ENCODE measurements at regions not wholly inside any gene's neighbourhood (a gene's known extent, or its start where the extent isn't known, plus 50 kb on each side); places are given as distances from the start of the nearest gene placed in this dataset.

DNA sequence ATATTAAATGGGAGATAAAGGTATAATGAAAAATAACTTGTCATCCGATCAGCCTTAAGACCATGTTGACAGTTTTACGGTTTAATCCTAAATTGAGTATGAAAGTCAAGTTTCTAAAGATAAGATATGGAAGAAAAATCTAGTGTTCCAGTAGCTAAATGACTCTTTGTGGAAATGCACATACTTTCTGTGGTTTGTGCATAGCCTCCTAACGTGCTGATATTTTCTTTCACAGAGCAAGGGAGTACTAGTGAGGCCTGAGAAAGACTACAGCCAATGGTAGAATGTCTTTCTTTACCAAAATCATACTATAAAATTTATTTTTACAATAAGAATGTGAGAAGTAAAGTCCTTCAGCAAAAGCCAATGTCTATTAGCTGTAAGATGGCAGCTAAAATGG lies 430.6 kb upstream of the RGMA start:
- Histone ChIP-seq H3K79me2 (ENCODE audit: control insufficient read depth, insufficient read depth, low read length) (no peaks in the 10 kb centered on the region), H3K27ac (ENCODE audit: extremely low read depth, low read depth, low read length) (no peak overlapping the region), H3K9me3 (replicated peaks; ENCODE audit: control insufficient read depth, insufficient read depth, low read depth, low read length) (no peaks in the 10 kb centered on the region), H4K20me1 (replicated peaks; ENCODE audit: control insufficient read depth, insufficient read depth, low read length) (no peaks in the 10 kb centered on the region), H3K4me1 (replicated peaks in 1 of 2; ENCODE audit: control insufficient read depth in 2 of 2, insufficient read depth in 2 of 2, low read length in 2 of 2) (no peaks in the 10 kb centered on the region), H3K9ac (ENCODE audit: insufficient read depth in 1 of 2, low read depth in 2 of 2, low read length in 2 of 2) (no peak overlapping the region), H3K9me1 (ENCODE audit: control insufficient read depth, insufficient read depth, low read length) (no peaks in the 10 kb centered on the region), H3K36me3 (ENCODE audit: control insufficient read depth, insufficient read depth, low read length) (no peaks in the 10 kb centered on the region), H2AFZ (ENCODE audit: low read depth, low read length) (no peak overlapping the region), H3K4me2 (ENCODE audit: insufficient read depth, low read length) (no peak overlapping the region), H3K4me3 (no peak overlapping the region), H3K27me3 (ENCODE audit: control insufficient read depth in 2 of 2, insufficient read depth in 2 of 2, low read length in 2 of 2) (no peaks in the 10 kb centered on the region)
- in situ Hi-C loops (cut with MboI) (no loop called here), intact Hi-C loops (cut with micrococcal nuclease) (no loop called here)
- ChIA-PET CTCF (ENCODE audit: low intra/inter-chr PET ratio) (no interaction called here), POLR2A (no interaction called here)
- BruUV-seq (replicated peaks), result no TSS peak
- DNase-seq (ENCODE audit: extremely low read depth in 1 of 4, low spot score in 3 of 4) (no peak), ATAC-seq (no peak), FAIRE-seq (no peak)
- 2% methylated on average over 3 of the region's 3 CpGs for WGBS (ENCODE audit: insufficient coverage, low coverage, missing lambda C conversion rate)
- TF ChIP-seq, protein P1, sequence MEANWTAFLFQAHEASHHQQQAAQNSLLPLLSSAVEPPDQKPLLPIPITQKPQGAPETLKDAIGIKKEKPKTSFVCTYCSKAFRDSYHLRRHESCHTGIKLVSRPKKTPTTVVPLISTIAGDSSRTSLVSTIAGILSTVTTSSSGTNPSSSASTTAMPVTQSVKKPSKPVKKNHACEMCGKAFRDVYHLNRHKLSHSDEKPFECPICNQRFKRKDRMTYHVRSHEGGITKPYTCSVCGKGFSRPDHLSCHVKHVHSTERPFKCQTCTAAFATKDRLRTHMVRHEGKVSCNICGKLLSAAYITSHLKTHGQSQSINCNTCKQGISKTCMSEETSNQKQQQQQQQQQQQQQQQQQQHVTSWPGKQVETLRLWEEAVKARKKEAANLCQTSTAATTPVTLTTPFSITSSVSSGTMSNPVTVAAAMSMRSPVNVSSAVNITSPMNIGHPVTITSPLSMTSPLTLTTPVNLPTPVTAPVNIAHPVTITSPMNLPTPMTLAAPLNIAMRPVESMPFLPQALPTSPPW (CRISPR knock-in tag; IDR thresholded peaks at IDR 0.05), result no peak
- TF ChIP-seq ZFX (CRISPR knock-in tag; IDR thresholded peaks at IDR 0.05), result no peak

DNA sequence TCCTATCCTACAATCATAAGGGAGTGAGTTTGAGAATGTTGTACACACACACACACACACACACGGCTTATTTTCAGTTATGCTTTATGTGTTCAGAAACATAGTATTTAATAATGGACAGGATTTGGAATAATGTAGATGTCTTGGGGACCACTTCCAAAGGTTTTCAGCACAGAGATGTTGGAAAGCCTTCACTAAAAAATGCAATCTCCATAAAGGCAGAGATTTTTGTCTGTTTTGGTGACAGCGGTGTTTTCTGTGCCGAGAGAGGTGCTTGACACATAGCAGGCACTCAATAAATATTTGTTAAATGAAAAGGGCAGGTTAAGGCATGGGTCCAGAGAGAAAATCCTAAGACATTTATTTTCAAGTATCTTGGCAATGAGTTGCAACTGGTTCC lies 428.2 kb upstream of the RGMA start:
- in situ Hi-C loops (cut with MboI), result no loop called here
- no peaks in the 10 kb centered on the region for H3K27me3 ChIP-seq (ENCODE audit: control insufficient read depth in 2 of 2, insufficient read depth in 2 of 2, low read length in 2 of 2)
- BruUV-seq (replicated peaks), result no TSS peak
- ATAC-seq (no peak), DNase-seq (ENCODE audit: extremely low read depth in 1 of 4, low spot score in 3 of 4) (no peak), FAIRE-seq (no peak)
- H3K4me1 ChIP-seq (replicated peaks in 1 of 2; ENCODE audit: control insufficient read depth in 2 of 2, insufficient read depth in 2 of 2, low read length in 2 of 2), result no peaks in the 10 kb centered on the region
- no peak overlapping the region for H3K9ac ChIP-seq (ENCODE audit: insufficient read depth in 1 of 2, low read depth in 2 of 2, low read length in 2 of 2)
- POLR2A ChIA-PET, result no interaction called here
- H3K4me3 ChIP-seq, result no peak overlapping the region
- H3K27ac ChIP-seq (ENCODE audit: extremely low read depth, low read depth, low read length), result no peak overlapping the region
- intact Hi-C loops (cut with micrococcal nuclease), result no loop called here
- no peak overlapping the region for H3K4me2 ChIP-seq (ENCODE audit: insufficient read depth, low read length)
- no peaks in the 10 kb centered on the region for H3K9me3 ChIP-seq (replicated peaks; ENCODE audit: control insufficient read depth, insufficient read depth, low read depth, low read length)
- H3K9me1 ChIP-seq (ENCODE audit: control insufficient read depth, insufficient read depth, low read length), result no peaks in the 10 kb centered on the region
- no peaks in the 10 kb centered on the region for H3K79me2 ChIP-seq (ENCODE audit: control insufficient read depth, insufficient read depth, low read length)
- no peaks in the 10 kb centered on the region for H4K20me1 ChIP-seq (replicated peaks; ENCODE audit: control insufficient read depth, insufficient read depth, low read length)
- 0% methylated on average over 3 of the region's 3 CpGs for WGBS (ENCODE audit: insufficient coverage, low coverage, missing lambda C conversion rate)
- H2AFZ ChIP-seq (ENCODE audit: low read depth, low read length), result no peak overlapping the region
- CTCF ChIA-PET (ENCODE audit: low intra/inter-chr PET ratio), result no interaction called here
- no peaks in the 10 kb centered on the region for H3K36me3 ChIP-seq (ENCODE audit: control insufficient read depth, insufficient read depth, low read length)
- TF ChIP-seq, protein P2, sequence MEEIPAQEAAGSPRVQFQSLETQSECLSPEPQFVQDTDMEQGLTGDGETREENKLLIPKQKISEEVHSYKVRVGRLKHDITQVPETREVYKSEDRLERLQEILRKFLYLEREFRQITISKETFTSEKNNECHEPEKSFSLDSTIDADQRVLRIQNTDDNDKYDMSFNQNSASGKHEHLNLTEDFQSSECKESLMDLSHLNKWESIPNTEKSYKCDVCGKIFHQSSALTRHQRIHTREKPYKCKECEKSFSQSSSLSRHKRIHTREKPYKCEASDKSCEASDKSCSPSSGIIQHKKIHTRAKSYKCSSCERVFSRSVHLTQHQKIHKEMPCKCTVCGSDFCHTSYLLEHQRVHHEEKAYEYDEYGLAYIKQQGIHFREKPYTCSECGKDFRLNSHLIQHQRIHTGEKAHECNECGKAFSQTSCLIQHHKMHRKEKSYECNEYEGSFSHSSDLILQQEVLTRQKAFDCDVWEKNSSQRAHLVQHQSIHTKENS (CRISPR knock-in tag; IDR thresholded peaks at IDR 0.05), result no peak
- no peak for TF ChIP-seq CGGBP1 (CRISPR knock-in tag; IDR thresholded peaks at IDR 0.05)
- TF ChIP-seq ZNF282 (CRISPR knock-in tag; IDR thresholded peaks at IDR 0.05), result no peak
- TF ChIP-seq SMAD2 (IDR thresholded peaks at IDR 0.05; ENCODE audit: low read depth, low read length), result no peak
- no peak for TF ChIP-seq SMARCE1 (IDR thresholded peaks at IDR 0.05)
- TF ChIP-seq EP300 (IDR thresholded peaks at IDR 0.05; ENCODE audit: low read length), result no peak
- TF ChIP-seq AFF4 (CRISPR knock-in tag; IDR thresholded peaks at IDR 0.05), result no peak
- no peak for TF ChIP-seq ZNF707 (CRISPR knock-in tag; conservative IDR thresholded peaks at IDR 0.05)
- no peak for TF ChIP-seq PHTF2 (CRISPR knock-in tag; IDR thresholded peaks at IDR 0.05)

Data from K562 (cell line).